MM.1S (cell line): ENCODE measurements at regions not wholly inside any gene's neighbourhood (a gene's known extent, or its start where the extent isn't known, plus 50 kb on each side); places are given as distances from the start of the nearest gene placed in this dataset.

Experiments used
- DNase-seq: peaks from one replicate; pipeline ENCODE4 v3.0.0-alpha.2; 2015
- H2AFZ ChIP-seq: fragments of 300-600 bp; sonication (generic); 2 replicates; pipeline ENCODE4 v1.6.0; 2016; ENCODE audit warnings: antibody characterized with exemption, low read length
- H3F3A ChIP-seq: fragments of 300-600 bp; sonication (generic); 2 replicates; pipeline ENCODE4 v1.6.1; 2016; ENCODE audit warnings: mild to moderate bottlenecking, antibody characterized with exemption, low read length, moderate library complexity, mixed read lengths; ENCODE audit not compliant: insufficient read depth
- H3K27ac ChIP-seq: fragments of 300-600 bp; sonication (generic); 2 replicates; pipeline ENCODE4 v1.5.1; 2016; ENCODE audit warnings: mild to moderate bottlenecking, low read length
- H3K27me3 ChIP-seq: fragments of 300-600 bp; sonication (generic); replicated peaks from 2 replicates; pipeline ENCODE4 v1.6.0; 2016; ENCODE audit warnings: low read length; ENCODE audit not compliant: insufficient read depth
- H3K36me3 ChIP-seq: fragments of 300-600 bp; sonication (generic); replicated peaks from 2 replicates; pipeline ENCODE4 v1.6.1; 2016; ENCODE audit warnings: mild to moderate bottlenecking, low read length, mixed read lengths; ENCODE audit not compliant: insufficient read depth
- H3K4me1 ChIP-seq: fragments of 300-600 bp; sonication (generic); 2 replicates; pipeline ENCODE4 v1.6.1; 2016; ENCODE audit warnings: low read length, mixed read lengths
- H3K4me2 ChIP-seq: fragments of 300-600 bp; sonication (generic); 2 replicates; pipeline ENCODE4 v1.6.0; 2016; ENCODE audit warnings: low read depth, low read length
- H3K4me3 ChIP-seq: fragments of 300-600 bp; sonication (generic); 2 replicates; pipeline ENCODE4 v1.5.1; 2016; ENCODE audit warnings: low read length, mixed read lengths
- H3K79me2 ChIP-seq: fragments of 300-600 bp; sonication (generic); 2 replicates; pipeline ENCODE4 v1.6.1; 2016; ENCODE audit warnings: mixed run types, low read length, mixed read lengths
- H3K9ac ChIP-seq: fragments of 300-600 bp; sonication (generic); 2 replicates; pipeline ENCODE4 v1.6.1; 2016; ENCODE audit warnings: low read length, mixed read lengths
- H3K9me2 ChIP-seq: fragments of 300-600 bp; sonication (generic); replicated peaks from 2 replicates; pipeline ENCODE4 v1.6.1; 2016; ENCODE audit warnings: mild to moderate bottlenecking, low read length, mixed read lengths; ENCODE audit not compliant: insufficient read depth
- H3K9me3 ChIP-seq: fragments of 300-600 bp; sonication (generic); replicated peaks from 2 replicates; pipeline ENCODE4 v1.6.1; 2016; ENCODE audit warnings: mild to moderate bottlenecking, low read length, mixed read lengths; ENCODE audit not compliant: insufficient read depth
- H4K20me1 ChIP-seq: fragments of 300-600 bp; sonication (generic); 2 replicates; pipeline ENCODE4 v1.6.1; 2016; ENCODE audit warnings: mild to moderate bottlenecking, low read length, moderate library complexity, mixed read lengths; ENCODE audit not compliant: insufficient read depth
- CTCF ChIP-seq: fragments of 300-600 bp; sonication (generic); IDR thresholded peaks from 2 replicates; pipeline ENCODE4 v1.5.1; 2016; ENCODE audit warnings: antibody characterized with exemption, low read length, mixed read lengths
- EZH2 ChIP-seq: fragments of 300-600 bp; sonication (generic); optimal IDR thresholded peaks from 2 replicates; pipeline ENCODE3; 2017; ENCODE audit warnings: low read depth, mild to moderate bottlenecking, antibody characterized with exemption, low read length, mixed read lengths
- EZH2phosphoT487 ChIP-seq: fragments of 300-600 bp; sonication (generic); IDR thresholded peaks from 2 replicates; pipeline ENCODE4 v1.6.1; 2018; ENCODE audit warnings: antibody characterized with exemption, low read length

GRCh38 chr14:65351493-65352194, 60.9 kb upstream of the FUT8 start:
- Histone ChIP-seq H3F3A (peaks cover 28% of the 10 kb centered on the region), H3K36me3 (no peaks in the 10 kb centered on the region), H2AFZ (0 out of 2 replicates have a peak overlapping the region, but pooled peaks have one; percentile 23), H3K27ac (peak overlapping the region; percentile 76), H3K4me2 (no peak overlapping the region), H3K9ac (no peak overlapping the region), H3K4me1 (peaks cover 44% of the 10 kb centered on the region), H3K27me3 (no peaks in the 10 kb centered on the region), H4K20me1 (no peaks in the 10 kb centered on the region), H3K4me3 (no peak overlapping the region), H3K9me3 (no peaks in the 10 kb centered on the region), H3K9me2 (no peaks in the 10 kb centered on the region), H3K79me2 (no peaks in the 10 kb centered on the region)
- TF ChIP-seq EZH2 (no peak), CTCF (no peak), EZH2phosphoT487 (no peak)
- peak; percentile 60 for DNase-seq

- no peak for TF ChIP-seq EZH2phosphoT487
- TF ChIP-seq EZH2: no peak
- no peak for TF ChIP-seq CTCF
- Histone ChIP-seq H3K4me3 (no peak overlapping the region), H3K9me2 (no peaks in the 10 kb centered on the region), H3K4me2 (no peak overlapping the region), H3K79me2 (no peaks in the 10 kb centered on the region), H3K36me3 (no peaks in the 10 kb centered on the region), H3F3A (peaks cover 40% of the 10 kb centered on the region), H3K4me1 (peaks cover 47% of the 10 kb centered on the region), H3K27me3 (no peaks in the 10 kb centered on the region), H2AFZ (0 out of 2 replicates have a peak overlapping the region, but pooled peaks have one; percentile 31), H4K20me1 (no peaks in the 10 kb centered on the region), H3K9ac (no peak overlapping the region), H3K27ac (peak overlapping the region; percentile 64; the same call in 1 of the 2 replicates), H3K9me3 (no peaks in the 10 kb centered on the region)
- DNase-seq: peak; percentile 52
Measured at GRCh38 chr14:65352964-65353530, 59.5 kb upstream of the FUT8 start.

GRCh38 chr14:65354131-65354530, 58.4 kb upstream of the FUT8 start:
- H3K9ac ChIP-seq: no peak overlapping the region
- no peaks in the 10 kb centered on the region for H3K36me3 ChIP-seq
- no peak overlapping the region for H3K4me3 ChIP-seq
- H3F3A ChIP-seq: peaks cover 46% of the 10 kb centered on the region
- H3K27ac ChIP-seq: peak overlapping the region; percentile 64; the same call in 1 of the 2 replicates
- H3K9me2 ChIP-seq: no peaks in the 10 kb centered on the region
- peak overlapping the region; percentile 35; the same call in 1 of the 2 replicates for H2AFZ ChIP-seq
- no peak for DNase-seq
- H3K27me3 ChIP-seq: no peaks in the 10 kb centered on the region
- H3K79me2 ChIP-seq: no peaks in the 10 kb centered on the region
- H3K4me1 ChIP-seq: peaks cover 54% of the 10 kb centered on the region
- no peaks in the 10 kb centered on the region for H3K9me3 ChIP-seq
- H3K4me2 ChIP-seq: no peak overlapping the region
- TF ChIP-seq EZH2phosphoT487 (no peak), EZH2 (no peak), CTCF (no peak)
- no peaks in the 10 kb centered on the region for H4K20me1 ChIP-seq
